Panc1 (cell line): ENCODE measurements at regions not wholly inside any gene's neighbourhood (a gene's known extent, or its start where the extent isn't known, plus 50 kb on each side); places are given as distances from the start of the nearest gene placed in this dataset.
A peak's percentile ranks its signal among the peaks of the same experiment; 100 is the strongest.

Experiments used
- ATAC-seq: fragments of 200-7000 bp; cut with Tn5 transposase; 2 replicates; pipeline ENCODE4 v1.9.1; 2020; ENCODE audit warnings: mild to moderate bottlenecking, moderate library complexity
- BruUV-seq: library from RNA; stranded (reverse); fragments of 400-500 nt; replicated peaks from 2 replicates; lab custom pipeline; 2021; lab: Mats Ljungman, UMichigan
- CTCF ChIA-PET: fragments of 300-600 bp; sonication (Branson Sonifier 250); formaldehyde crosslinking; loops from one replicate; lab custom pipeline; 2022; ENCODE audit warnings: antibody characterized with exemption; lab: Charles Lee
- POLR2A ChIA-PET: fragments of 300-600 bp; sonication (Branson Sonifier 250); formaldehyde crosslinking; loops from one replicate; lab custom pipeline; 2022; ENCODE audit warnings: antibody characterized with exemption; lab: Charles Lee
- DNase-seq: peaks from one replicate; pipeline ENCODE4 v3.0.0-alpha.2; 2010; ENCODE audit warnings: low read depth, low spot score
- H3K27ac ChIP-seq: 2 replicates; pipeline ENCODE4 v1.5.1; 2011; ENCODE audit warnings: mild to moderate bottlenecking, low read length, inconsistent platforms
- H3K27me3 ChIP-seq: fragments of 200-500 bp; sonication (Bioruptor generic); 2 replicates; pipeline ENCODE4 v1.6.0; 2014; ENCODE audit warnings: low read length, inconsistent platforms; ENCODE audit not compliant: control insufficient read depth, insufficient read depth
- H3K36me3 ChIP-seq: fragments of 200-500 bp; sonication (Bioruptor generic); 2 replicates; pipeline ENCODE4 v1.5.1; 2014; ENCODE audit warnings: inconsistent platforms, mild to moderate bottlenecking, low read length, moderate library complexity; ENCODE audit not compliant: control insufficient read depth, insufficient read depth
- H3K4me1 ChIP-seq: 2 replicates; pipeline ENCODE4 v1.5.1; 2011; ENCODE audit warnings: inconsistent platforms, mild to moderate bottlenecking, low read length, moderate library complexity; ENCODE audit not compliant: control insufficient read depth, insufficient read depth
- H3K4me3 ChIP-seq, 2 experiments: 2 replicates each; pipeline ENCODE4 v1.5.1; 2011 to 2012; ENCODE audit warnings: low read depth in 2 of 2, low read length in 2 of 2, mild to moderate bottlenecking in 2 of 2, inconsistent platforms in 1 of 2, moderate library complexity in 1 of 2
- H3K9me3 ChIP-seq: fragments of 200-500 bp; sonication (Bioruptor generic); 2 replicates; pipeline ENCODE4 v1.5.1; 2014; ENCODE audit warnings: low read depth, mild to moderate bottlenecking, inconsistent platforms, low read length, moderate library complexity; ENCODE audit not compliant: control insufficient read depth, insufficient read depth
- POLR2AphosphoS5 ChIP-seq: IDR thresholded peaks from 2 replicates; pipeline ENCODE4 v1.6.1; 2012; ENCODE audit warnings: mild to moderate bottlenecking, low read depth, low read length, moderate library complexity
- REST ChIP-seq, 2 experiments: IDR thresholded peaks; 2 replicates each; pipeline ENCODE4 v1.6.1; 2011 to 2012; ENCODE audit warnings: low read depth in 2 of 2, control low read depth in 1 of 2, low read length in 1 of 2, mild to moderate bottlenecking in 1 of 2, moderate library complexity in 1 of 2; ENCODE audit not compliant: insufficient read depth in 1 of 2
- SIN3A ChIP-seq: IDR thresholded peaks from 2 replicates; pipeline ENCODE4 v1.6.1; 2012; ENCODE audit warnings: low read depth, mild to moderate bottlenecking, low read length, moderate library complexity, borderline replicate concordance; ENCODE audit not compliant: insufficient read depth
- TCF7L2 ChIP-seq: IDR thresholded peaks from 2 replicates; pipeline ENCODE4 v1.6.1; 2011; ENCODE audit warnings: mild to moderate bottlenecking, low read depth, low read length, inconsistent platforms
- in situ Hi-C: cut with HindIII; loops from 2 replicates; pipeline ENCODE4 v1.10.0; 2016; ENCODE audit warnings: low sequenced_read_pairs, low pct_unique_long_range_greater_than_20kb
- intact Hi-C: fragments of 100-400 bp; cut with micrococcal nuclease; formaldehyde crosslinking; loops from one replicate; pipeline ENCODE4 v1.10.0; 2022; ENCODE audit not compliant: unreplicated experiment
- TF ChIP-seq, protein P1 (sequence below): fragments of 450-650 bp; IDR thresholded peaks from 2 replicates; pipeline ENCODE4 v1.5.1; 2017; ENCODE audit warnings: mild to moderate bottlenecking

DNA sequence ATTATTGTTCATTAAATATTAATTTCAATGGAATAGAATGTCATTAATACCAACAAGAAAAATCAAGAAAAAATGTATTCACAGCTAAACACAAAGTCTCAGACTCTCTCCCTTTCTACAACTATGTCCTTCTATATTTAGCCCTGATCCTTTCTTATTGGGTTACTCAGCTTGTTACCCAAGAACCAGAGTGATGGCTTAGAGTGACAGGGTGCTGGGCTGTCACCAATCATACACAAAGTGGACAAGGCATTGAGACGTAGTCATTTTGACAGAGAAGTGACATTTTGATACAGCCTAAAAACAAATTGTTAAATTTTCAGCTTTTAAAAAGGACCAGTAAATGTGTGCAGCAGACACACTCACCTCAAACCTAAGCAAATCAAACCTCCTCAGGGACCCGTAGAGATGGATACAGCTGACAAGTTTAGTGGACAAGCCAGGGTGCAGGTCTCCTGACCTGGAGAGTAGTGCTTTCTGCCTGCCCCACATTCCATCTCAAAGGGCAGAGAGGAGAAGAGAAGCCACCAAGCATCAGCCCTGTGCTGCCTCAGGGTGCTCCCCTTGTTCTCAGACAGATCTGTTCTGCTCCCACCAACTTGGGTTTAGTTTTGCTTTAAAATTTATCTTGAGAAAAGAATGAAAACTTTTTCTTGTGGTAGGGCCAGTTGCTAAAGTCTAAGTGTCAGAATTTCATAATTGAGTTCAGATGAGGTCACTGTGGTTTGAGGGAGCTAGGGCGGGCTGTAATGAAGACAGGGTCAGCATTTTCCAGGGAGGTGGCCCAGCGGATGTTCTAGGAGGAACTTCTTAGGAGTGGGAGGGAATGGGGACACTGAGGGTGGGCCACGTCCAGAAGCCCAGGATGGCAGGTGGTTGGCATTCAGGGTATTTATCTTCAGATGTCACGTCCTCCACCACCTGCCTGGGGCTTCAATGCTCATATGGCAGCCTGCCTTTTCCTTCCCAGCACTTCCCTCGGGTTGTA lies 136.5 kb upstream of the TBL1XR1 start:
- no peak for TF ChIP-seq TCF7L2
- TF ChIP-seq SIN3A = no peak
- TF ChIP-seq REST (IDR thresholded peaks at IDR 0.05; ENCODE audit: insufficient read depth in 1 of 2, low read depth in 2 of 2, low read length in 1 of 2) = no peak
- no peak for TF ChIP-seq POLR2AphosphoS5
- TF ChIP-seq, protein P1, sequence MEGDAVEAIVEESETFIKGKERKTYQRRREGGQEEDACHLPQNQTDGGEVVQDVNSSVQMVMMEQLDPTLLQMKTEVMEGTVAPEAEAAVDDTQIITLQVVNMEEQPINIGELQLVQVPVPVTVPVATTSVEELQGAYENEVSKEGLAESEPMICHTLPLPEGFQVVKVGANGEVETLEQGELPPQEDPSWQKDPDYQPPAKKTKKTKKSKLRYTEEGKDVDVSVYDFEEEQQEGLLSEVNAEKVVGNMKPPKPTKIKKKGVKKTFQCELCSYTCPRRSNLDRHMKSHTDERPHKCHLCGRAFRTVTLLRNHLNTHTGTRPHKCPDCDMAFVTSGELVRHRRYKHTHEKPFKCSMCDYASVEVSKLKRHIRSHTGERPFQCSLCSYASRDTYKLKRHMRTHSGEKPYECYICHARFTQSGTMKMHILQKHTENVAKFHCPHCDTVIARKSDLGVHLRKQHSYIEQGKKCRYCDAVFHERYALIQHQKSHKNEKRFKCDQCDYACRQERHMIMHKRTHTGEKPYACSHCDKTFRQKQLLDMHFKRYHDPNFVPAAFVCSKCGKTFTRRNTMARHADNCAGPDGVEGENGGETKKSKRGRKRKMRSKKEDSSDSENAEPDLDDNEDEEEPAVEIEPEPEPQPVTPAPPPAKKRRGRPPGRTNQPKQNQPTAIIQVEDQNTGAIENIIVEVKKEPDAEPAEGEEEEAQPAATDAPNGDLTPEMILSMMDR = no peak
- CTCF ChIA-PET = no interaction called here
- Histone ChIP-seq H3K36me3 (no peaks in the 10 kb centered on the region), H3K4me3 (no peak overlapping the region), H3K9me3 (no peaks in the 10 kb centered on the region), H3K4me1 (no peaks in the 10 kb centered on the region), H3K27me3 (no peaks in the 10 kb centered on the region), H3K27ac (peak overlapping the region; percentile 60)
- POLR2A ChIA-PET = no interaction called here
- intact Hi-C loops (loop anchor here (10.0 kb wide), 1 partner anchor 49 kb away; no protein-coding TSS in a partner anchor), in situ Hi-C loops (no loop called here)
- no peak for ATAC-seq
- BruUV-seq = no TSS peak
- DNase-seq = no peak

DNA sequence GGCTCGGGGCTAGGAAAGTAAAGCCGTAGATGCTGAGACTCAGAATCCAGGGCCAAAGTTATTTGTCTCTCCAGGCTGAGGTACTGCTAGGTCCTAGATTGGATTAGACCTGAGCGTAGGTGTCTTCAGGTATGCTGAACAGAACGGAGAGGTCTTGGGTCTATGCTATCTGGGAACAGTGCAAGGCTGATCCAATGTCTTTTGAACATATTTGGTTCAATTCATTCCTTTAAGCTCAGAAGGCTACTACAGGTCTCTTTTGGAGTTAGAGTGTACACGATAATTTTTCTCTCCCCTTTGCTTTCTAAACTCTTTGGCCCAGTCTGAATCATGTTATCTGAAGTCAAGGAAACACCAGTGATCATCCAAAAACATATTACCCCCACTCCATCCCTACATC lies 137.5 kb upstream of the TBL1XR1 start:
- H3K4me1 ChIP-seq = no peaks in the 10 kb centered on the region

More for the DNA sequence above, 137.5 kb upstream of the TBL1XR1 start:
- Histone ChIP-seq H3K9me3 (no peaks in the 10 kb centered on the region), H3K4me3 (no peak overlapping the region), H3K27me3 (no peaks in the 10 kb centered on the region), H3K36me3 (no peaks in the 10 kb centered on the region), H3K27ac (no peak overlapping the region)
- intact Hi-C loops (loop anchor here (10.0 kb wide), 1 partner anchor 50 kb away; no protein-coding TSS in a partner anchor), in situ Hi-C loops (no loop called here)
- CTCF ChIA-PET = no interaction called here
- DNase-seq (no peak), ATAC-seq (no peak)
- POLR2A ChIA-PET = no interaction called here
- no TSS peak for BruUV-seq
- no peak for TF ChIP-seq SIN3A
- TF ChIP-seq POLR2AphosphoS5 = no peak
- TF ChIP-seq, protein P1 = no peak
- TF ChIP-seq TCF7L2 = no peak
- TF ChIP-seq REST (IDR thresholded peaks at IDR 0.05; ENCODE audit: insufficient read depth in 1 of 2, low read depth in 2 of 2, low read length in 1 of 2) = no peak
